ENCODE measurements at regions not wholly inside any gene's neighbourhood (a gene's known extent, or its start where the extent isn't known, plus 50 kb on each side); places are given as distances from the start of the nearest gene placed in this dataset.

- TF ChIP-seq CTCF (IDR thresholded peaks at IDR 0.05; ENCODE audit: unreplicated experiment), result no peak
- H3K9me3 Mint-ChIP-seq, result peaks cover 58% of the 10 kb centered on the region
- peaks cover 2% of the 10 kb centered on the region for H3K36me3 Mint-ChIP-seq
- H3K4me1 Mint-ChIP-seq, result no peaks in the 10 kb centered on the region
- no peak for DNase-seq (ENCODE audit: low spot score in 2 of 2, unreplicated experiment in 2 of 2)
- H3K27ac Mint-ChIP-seq, result no peak overlapping the region
- H3K27me3 Mint-ChIP-seq (ENCODE audit: low read depth), result no peaks in the 10 kb centered on the region
- H3K4me3 Mint-ChIP-seq, result no peak overlapping the region
These were observed 212.4 kb upstream of the CASK start for GRCh38 chrX:42135583-42136228.

GRCh38 chrX:42131856-42132255 is 208.5 kb upstream of the CASK start:
- Mint-ChIP-seq H3K4me3 (no peak overlapping the region), H3K36me3 (no peaks in the 10 kb centered on the region), H3K27ac (no peak overlapping the region), H3K4me1 (peaks cover 3% of the 10 kb centered on the region), H3K27me3 (ENCODE audit: low read depth) (no peaks in the 10 kb centered on the region), H3K9me3 (peaks cover 43% of the 10 kb centered on the region)
- DNase-seq (ENCODE audit: low spot score in 2 of 2, unreplicated experiment in 2 of 2), result no peak
- no peak for TF ChIP-seq CTCF (IDR thresholded peaks at IDR 0.05; ENCODE audit: unreplicated experiment)

DNA sequence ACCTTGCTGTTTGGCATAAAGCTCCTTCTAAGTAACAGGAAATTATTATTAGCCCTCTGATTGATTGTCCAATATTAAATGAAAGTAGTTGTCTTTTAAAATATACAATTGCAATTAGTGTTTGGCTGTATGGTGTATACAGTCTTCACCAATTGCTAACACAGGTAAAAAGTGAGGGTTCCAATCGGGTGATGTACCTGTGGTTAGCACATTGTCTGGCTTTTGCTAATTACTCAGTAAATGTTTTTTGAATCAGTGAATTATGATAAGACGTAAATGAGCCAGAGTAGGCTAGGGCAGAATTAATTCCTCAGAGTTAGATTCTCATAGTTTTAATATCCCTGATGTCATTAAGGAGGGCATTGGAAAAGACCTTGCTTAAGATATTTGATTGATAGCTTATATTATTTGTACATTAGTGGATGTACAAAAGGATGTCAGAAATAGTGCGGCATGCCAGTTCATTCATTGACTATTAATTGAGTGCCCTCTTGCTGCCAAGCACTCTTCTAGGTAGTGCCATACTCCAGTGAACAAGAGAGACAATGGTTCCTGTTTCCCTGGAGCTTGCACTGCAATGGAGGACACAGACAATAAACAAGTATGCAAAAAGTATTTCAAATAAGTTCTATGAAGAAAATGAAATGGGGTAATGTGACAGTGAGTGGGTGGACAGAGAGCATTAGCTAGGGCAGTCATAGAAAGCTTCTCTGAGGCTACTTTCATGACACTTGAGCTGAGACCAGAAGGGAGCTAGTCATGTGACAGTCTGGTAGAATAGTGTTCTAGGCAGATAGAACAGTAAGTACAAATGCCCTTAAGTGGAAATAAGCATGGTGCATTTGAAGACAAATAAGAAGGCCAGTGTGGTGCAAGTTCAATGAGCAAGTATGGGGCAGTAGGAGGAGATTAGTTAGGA is 205.9 kb upstream of the CASK start:
- no peak for DNase-seq (ENCODE audit: low spot score in 2 of 2, unreplicated experiment in 2 of 2)
- Mint-ChIP-seq H3K36me3 (no peaks in the 10 kb centered on the region), H3K4me1 (peaks cover 3% of the 10 kb centered on the region), H3K4me3 (no peak overlapping the region), H3K27me3 (ENCODE audit: low read depth) (no peaks in the 10 kb centered on the region), H3K27ac (no peak overlapping the region), H3K9me3 (peaks cover 38% of the 10 kb centered on the region)
- TF ChIP-seq CTCF (IDR thresholded peaks at IDR 0.05; ENCODE audit: unreplicated experiment), result no peak

- peaks cover 41% of the 10 kb centered on the region for H3K9me3 Mint-ChIP-seq
- no peak for DNase-seq (ENCODE audit: low spot score in 2 of 2, unreplicated experiment in 2 of 2)
- H3K36me3 Mint-ChIP-seq, result no peaks in the 10 kb centered on the region
- H3K4me1 Mint-ChIP-seq, result peaks cover 3% of the 10 kb centered on the region
- TF ChIP-seq CTCF (IDR thresholded peaks at IDR 0.05; ENCODE audit: unreplicated experiment), result no peak
- H3K27ac Mint-ChIP-seq, result no peak overlapping the region
- no peak overlapping the region for H3K4me3 Mint-ChIP-seq
- H3K27me3 Mint-ChIP-seq (ENCODE audit: low read depth), result no peaks in the 10 kb centered on the region
These were observed 205.2 kb upstream of the CASK start for GRCh38 chrX:42128587-42128986.

- Mint-ChIP-seq H3K4me1 (peaks cover 3% of the 10 kb centered on the region), H3K9me3 (peaks cover 38% of the 10 kb centered on the region), H3K36me3 (no peaks in the 10 kb centered on the region), H3K27ac (no peak overlapping the region), H3K27me3 (ENCODE audit: low read depth) (no peaks in the 10 kb centered on the region), H3K4me3 (no peak overlapping the region)
- no peak for TF ChIP-seq CTCF (IDR thresholded peaks at IDR 0.05; ENCODE audit: unreplicated experiment)
- DNase-seq (ENCODE audit: low spot score in 2 of 2, unreplicated experiment in 2 of 2), result no peak
These were observed 204.7 kb upstream of the CASK start for GRCh38 chrX:42128020-42128419.

Measured in mesothelial cell of epicardium (in vitro differentiated cells).